ENCODE measurements at regions not wholly inside any gene's neighbourhood (a gene's known extent, or its start where the extent isn't known, plus 50 kb on each side); places are given as distances from the start of the nearest gene placed in this dataset.
A peak's percentile ranks its signal among the peaks of the same experiment; 100 is the strongest.

- Histone ChIP-seq H3K27ac (ENCODE audit: insufficient read depth, low read length) (no peak overlapping the region), H3K4ac (ENCODE audit: low read depth, low read length) (no peak overlapping the region), H3K9me3 (ENCODE audit: control insufficient read depth, insufficient read depth, low read length) (no peaks in the 10 kb centered on the region), H2AK5ac (ENCODE audit: low read depth, low read length) (no peak overlapping the region), H3K9ac (ENCODE audit: low read depth, low read length) (no peak overlapping the region), H4K5ac (ENCODE audit: low read depth, low read length) (no peak overlapping the region), H2BK20ac (ENCODE audit: low read depth, low read length) (no peak overlapping the region), H3K27me3 (ENCODE audit: control insufficient read depth, insufficient read depth, low read length) (no peaks in the 10 kb centered on the region), H3K4me3 (ENCODE audit: insufficient read depth, low read depth, low read length) (no peak overlapping the region), H4K20me1 (ENCODE audit: insufficient read depth, low read length) (no peaks in the 10 kb centered on the region), H4K91ac (ENCODE audit: insufficient read depth, low read depth, low read length) (no peak overlapping the region), H3K18ac (ENCODE audit: low read depth, low read length) (no peak overlapping the region), H3K4me1 (ENCODE audit: control insufficient read depth, insufficient read depth, low read length) (peaks cover 5% of the 10 kb centered on the region), H2AFZ (replicated peaks; ENCODE audit: low read length, poor library complexity) (peak overlapping the region; percentile 38), H3K14ac (replicated peaks; ENCODE audit: low read depth, low read length) (no peak overlapping the region), H3K56ac (ENCODE audit: extremely low read depth, insufficient read depth, low read length) (no peak overlapping the region), H3K23ac (ENCODE audit: low read depth, low read length) (no peak overlapping the region), H3K36me3 (ENCODE audit: control insufficient read depth, insufficient read depth, low read length) (no peaks in the 10 kb centered on the region), H2BK120ac (ENCODE audit: low read depth, low read length) (no peak overlapping the region), H2AK9ac (replicated peaks; ENCODE audit: low read depth, low read length, poor library complexity) (no peak overlapping the region), H2BK15ac (ENCODE audit: low read depth, low read length) (no peak overlapping the region), H3K4me2 (ENCODE audit: low read depth, low read length) (no peak overlapping the region), H3K79me1 (ENCODE audit: low read depth in 1 of 2, low read length in 2 of 2) (no peaks in the 10 kb centered on the region), H3K9me1 (ENCODE audit: insufficient read depth, low read length) (peaks cover 4% of the 10 kb centered on the region), H4K8ac (ENCODE audit: low read depth in 2 of 2, low read length in 2 of 2) (no peak overlapping the region), H2BK5ac (ENCODE audit: low read depth, low read length, poor library complexity, severe bottlenecking) (no peak overlapping the region)
- DNase-seq (no peak), ATAC-seq (ENCODE audit: low read depth) (no peak)
- TF ChIP-seq ELK1 (IDR thresholded peaks at IDR 0.05; ENCODE audit: borderline replicate concordance, low read depth, low read length) (no peak), POLR2A (IDR thresholded peaks at IDR 0.05; ENCODE audit: low read depth, low read length) (no peak), SMC3 (IDR thresholded peaks at IDR 0.05; ENCODE audit: low read depth, low read length) (no peak), BHLHE40 (IDR thresholded peaks at IDR 0.05; ENCODE audit: low read depth, low read length) (no peak), CHD1 (IDR thresholded peaks at IDR 0.05; ENCODE audit: low read depth, low read length) (no peak), MAZ (IDR thresholded peaks at IDR 0.05; ENCODE audit: borderline replicate concordance, low read depth, low read length) (no peak), RFX5 (IDR thresholded peaks at IDR 0.05; ENCODE audit: low read depth, low read length) (no peak), FOS (IDR thresholded peaks at IDR 0.05; ENCODE audit: low read depth, low read length) (no peak), MXI1 (IDR thresholded peaks at IDR 0.05; ENCODE audit: borderline replicate concordance, low read depth, low read length) (no peak), USF2 (IDR thresholded peaks at IDR 0.05; ENCODE audit: low read depth, low read length) (no peak), RCOR1 (IDR thresholded peaks at IDR 0.05; ENCODE audit: insufficient replicate concordance, low read length) (no peak), NFE2L2 (IDR thresholded peaks at IDR 0.05; ENCODE audit: low read depth, low read length) (no peak)
- ChIA-PET CTCF (no interaction called here), POLR2A (ENCODE audit: unreplicated experiment) (no interaction called here)
- BruUV-seq (replicated peaks) = no TSS peak
- dilution Hi-C loops (cut with HindIII; ENCODE audit: low sequenced_read_pairs, unreplicated experiment) = no loop called here
- in situ Hi-C loops (cut with MboI; ENCODE audit: low sequenced_read_pairs) = no loop called here
- intact Hi-C loops (cut with micrococcal nuclease) = loop anchor here (10.0 kb wide), 1 partner anchor 265 kb away; no protein-coding TSS in a partner anchor
- 60% methylated on average over 2 of the region's 6 CpGs; no CpG with 5 or more reads in 1 of the 2 experiments for WGBS, 2 experiments (ENCODE audit: extremely low coverage in 2 of 2, insufficient read length in 1 of 2)
Observed at GRCh38 chr5:173709761-173710160, 93.3 kb upstream of the BOD1 start.
